Activated T-helper 2 cell treated with anti-CD3 and anti-CD28 coated beads, Interferon-gamma antibody, Interleukin-2, Interleukin-4, amounts not matched to agents 10 μg/mL and 5 μg/mL and 100 μg/mL, durations not matched to agents 14 hours and 24 hours and 36 hours (primary cell): ENCODE measurements at regions not wholly inside any gene's neighbourhood (a gene's known extent, or its start where the extent isn't known, plus 50 kb on each side); places are given as distances from the start of the nearest gene placed in this dataset.
"Not testable (repeated sequence)": the region's sequence is repeated elsewhere in the genome, so short reads cannot be mapped to it uniquely, and the experiment has no call there.

Experiments
- DNase-seq: peaks from one replicate; pipeline ENCODE4 v3.0.0; 2021; ENCODE audit warnings: low spot score
- H3K27ac Mint-ChIP-seq: one replicate; pipeline ENCODE4 v1.8.0; 2021; ENCODE audit warnings: mixed read lengths
- H3K27me3 Mint-ChIP-seq: one replicate; pipeline ENCODE4 v1.8.0; 2021; ENCODE audit warnings: low read depth, mixed read lengths
- H3K36me3 Mint-ChIP-seq: one replicate; pipeline ENCODE4 v1.8.0; 2021; ENCODE audit warnings: low read depth, mixed read lengths
- H3K4me1 Mint-ChIP-seq: one replicate; pipeline ENCODE4 v1.8.0; 2021; ENCODE audit warnings: low read depth, mixed read lengths
- H3K4me3 Mint-ChIP-seq: one replicate; pipeline ENCODE4 v1.8.0; 2021; ENCODE audit warnings: low read depth, mild to moderate bottlenecking, moderate library complexity, mixed read lengths
- H3K9me3 Mint-ChIP-seq: one replicate; pipeline ENCODE4 v1.8.0; 2021; ENCODE audit warnings: mixed read lengths
- intact Hi-C: fragments of 100-400 bp; cut with micrococcal nuclease; formaldehyde crosslinking; loops from one replicate; pipeline ENCODE4 v1.15.1; 2023

- Mint-ChIP-seq H3K36me3 (no peaks in the 10 kb centered on the region), H3K4me3 (no peak overlapping the region), H3K27me3 (no peaks in the 10 kb centered on the region), H3K9me3 (no peaks in the 10 kb centered on the region), H3K27ac (no peak overlapping the region), H3K4me1 (no peaks in the 10 kb centered on the region)
- intact Hi-C loops: no loop called here
- DNase-seq: no peak
Measured at GRCh38 chr7:41445946-41446345, 256.9 kb downstream of the INHBA start.

DNA sequence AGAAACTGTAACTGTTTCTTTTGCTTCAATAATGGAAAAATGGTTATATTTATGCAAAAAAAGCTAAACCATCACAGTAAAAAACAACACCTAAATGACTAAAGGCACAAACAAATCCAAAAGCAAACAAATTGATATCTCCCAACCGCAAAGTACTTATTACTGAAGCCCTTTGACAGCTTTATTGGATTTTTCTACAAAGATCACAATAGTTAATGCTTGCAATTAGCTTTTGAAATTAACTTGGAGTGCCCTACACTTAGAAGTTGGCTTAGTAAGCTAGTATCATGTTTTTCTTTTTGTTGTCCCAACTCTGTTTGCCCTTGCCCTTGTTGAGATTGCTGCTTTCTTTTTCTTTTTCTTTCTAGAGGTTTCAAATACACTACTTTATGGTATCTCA is 257.5 kb downstream of the INHBA start:
- Mint-ChIP-seq H3K27ac (no peak overlapping the region), H3K36me3 (no peaks in the 10 kb centered on the region), H3K27me3 (no peaks in the 10 kb centered on the region), H3K4me1 (no peaks in the 10 kb centered on the region), H3K4me3 (no peak overlapping the region), H3K9me3 (no peaks in the 10 kb centered on the region)
- DNase-seq: no peak
- intact Hi-C loops: no loop called here

GRCh38 chr7:41439515-41439879 is 263.4 kb downstream of the INHBA start:
- Mint-ChIP-seq H3K4me3 (no peak overlapping the region), H3K27ac (no peak overlapping the region), H3K9me3 (peaks cover 23% of the 10 kb centered on the region), H3K27me3 (no peaks in the 10 kb centered on the region), H3K36me3 (no peaks in the 10 kb centered on the region), H3K4me1 (no peaks in the 10 kb centered on the region)
- intact Hi-C loops: no loop called here
- DNase-seq: no peak

GRCh38 chr7:41438705-41439514 is 264.0 kb downstream of the INHBA start:
- Mint-ChIP-seq H3K4me3 (no peak overlapping the region), H3K9me3 (peaks cover 27% of the 10 kb centered on the region), H3K27me3 (no peaks in the 10 kb centered on the region), H3K4me1 (no peaks in the 10 kb centered on the region), H3K27ac (no peak overlapping the region), H3K36me3 (no peaks in the 10 kb centered on the region)
- DNase-seq: no peak
- intact Hi-C loops: no loop called here

GRCh38 chr7:41437257-41438196 is 265.4 kb downstream of the INHBA start:
- no peak for DNase-seq
- Mint-ChIP-seq H3K36me3 (no peaks in the 10 kb centered on the region), H3K9me3 (peaks cover 27% of the 10 kb centered on the region), H3K27me3 (no peaks in the 10 kb centered on the region), H3K27ac (no peak overlapping the region), H3K4me3 (no peak overlapping the region), H3K4me1 (no peaks in the 10 kb centered on the region)
- intact Hi-C loops: no loop called here

GRCh38 chr7:41436139-41436538 is 266.8 kb downstream of the INHBA start:
- Mint-ChIP-seq H3K9me3 (peaks cover 37% of the 10 kb centered on the region), H3K27me3 (no peaks in the 10 kb centered on the region), H3K27ac (no peak overlapping the region), H3K4me1 (no peaks in the 10 kb centered on the region), H3K4me3 (no peak overlapping the region), H3K36me3 (no peaks in the 10 kb centered on the region)
- DNase-seq: no peak
- intact Hi-C loops: no loop called here

DNA sequence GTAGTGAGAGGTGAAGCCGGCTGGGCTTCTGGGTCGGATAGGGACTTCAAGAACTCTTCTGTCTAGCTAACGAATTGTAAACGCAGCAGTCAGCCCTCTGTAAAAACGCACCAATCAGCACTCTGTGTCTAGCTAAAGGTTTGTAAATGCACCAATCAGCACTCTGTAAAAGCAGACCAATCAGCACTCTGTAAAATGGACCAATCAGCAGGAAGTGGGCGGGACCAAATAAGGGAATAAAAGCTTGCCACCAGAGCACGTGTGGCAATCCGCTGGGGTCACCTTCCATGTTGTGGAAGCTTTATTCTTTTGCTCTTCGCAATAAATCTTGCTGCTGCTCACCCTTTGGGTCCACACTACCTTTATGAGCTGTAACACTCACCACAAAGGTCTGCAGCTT is 267.9 kb downstream of the INHBA start:
- intact Hi-C loops, H3K27me3 Mint-ChIP-seq, H3K4me1 Mint-ChIP-seq, H3K4me3 Mint-ChIP-seq, DNase-seq, H3K27ac Mint-ChIP-seq, H3K36me3 Mint-ChIP-seq: not testable (repeated sequence)
- H3K9me3 Mint-ChIP-seq: peaks cover 37% of the 10 kb centered on the region

GRCh38 chr7:41431671-41432070 is 271.2 kb downstream of the INHBA start:
- Mint-ChIP-seq H3K27me3 (no peaks in the 10 kb centered on the region), H3K9me3 (peaks cover 24% of the 10 kb centered on the region), H3K4me1 (no peaks in the 10 kb centered on the region), H3K27ac (no peak overlapping the region), H3K36me3 (no peaks in the 10 kb centered on the region), H3K4me3 (no peak overlapping the region)
- intact Hi-C loops: no loop called here
- no peak for DNase-seq

DNA sequence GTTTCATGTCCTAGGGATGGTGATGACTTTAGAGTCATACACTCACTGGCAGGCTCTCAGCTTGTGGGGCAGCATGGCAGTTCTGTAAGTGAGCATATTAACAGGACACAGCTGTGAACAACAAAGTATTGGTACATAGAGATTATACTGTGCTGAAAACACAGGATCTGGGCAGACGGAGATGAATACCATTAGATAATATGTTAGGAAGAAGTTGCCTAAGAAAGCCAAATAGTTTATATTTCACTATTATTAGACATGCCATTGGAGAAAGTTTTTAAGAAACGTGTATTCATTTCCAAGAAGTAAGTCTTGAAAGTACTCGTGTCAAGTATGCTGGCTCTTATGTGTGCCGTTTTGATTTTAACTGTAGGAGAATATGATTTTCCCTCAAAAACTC is 274.5 kb downstream of the INHBA start:
- intact Hi-C loops: no loop called here
- Mint-ChIP-seq H3K27ac (no peak overlapping the region), H3K27me3 (no peaks in the 10 kb centered on the region), H3K4me3 (no peak overlapping the region), H3K4me1 (no peaks in the 10 kb centered on the region), H3K36me3 (no peaks in the 10 kb centered on the region), H3K9me3 (peaks cover 10% of the 10 kb centered on the region)
- DNase-seq: no peak

- H3K4me1 Mint-ChIP-seq: no peaks in the 10 kb centered on the region
- H3K4me3 Mint-ChIP-seq: no peak overlapping the region
- H3K9me3 Mint-ChIP-seq: no peaks in the 10 kb centered on the region
- H3K36me3 Mint-ChIP-seq: no peaks in the 10 kb centered on the region
- no peaks in the 10 kb centered on the region for H3K27me3 Mint-ChIP-seq
- H3K27ac Mint-ChIP-seq: no peak overlapping the region
- intact Hi-C loops: no loop called here
- no peak for DNase-seq
Measured at GRCh38 chr7:41425926-41426325, 277.0 kb downstream of the INHBA start.

GRCh38 chr7:41421056-41421455 is 281.8 kb downstream of the INHBA start:
- no peak for DNase-seq
- Mint-ChIP-seq H3K4me1 (no peaks in the 10 kb centered on the region), H3K4me3 (no peak overlapping the region), H3K36me3 (no peaks in the 10 kb centered on the region), H3K27me3 (no peaks in the 10 kb centered on the region), H3K27ac (no peak overlapping the region), H3K9me3 (peaks cover 8% of the 10 kb centered on the region)
- intact Hi-C loops: no loop called here

GRCh38 chr7:41420421-41420820 is 282.5 kb downstream of the INHBA start:
- intact Hi-C loops: no loop called here
- H3K4me1 Mint-ChIP-seq: no peaks in the 10 kb centered on the region
- no peak overlapping the region for H3K27ac Mint-ChIP-seq
- no peaks in the 10 kb centered on the region for H3K36me3 Mint-ChIP-seq
- DNase-seq: no peak
- no peak overlapping the region for H3K4me3 Mint-ChIP-seq
- peaks cover 9% of the 10 kb centered on the region for H3K9me3 Mint-ChIP-seq
- no peaks in the 10 kb centered on the region for H3K27me3 Mint-ChIP-seq

GRCh38 chr7:41418337-41418736 is 284.6 kb downstream of the INHBA start:
- intact Hi-C loops: no loop called here
- Mint-ChIP-seq H3K36me3 (no peaks in the 10 kb centered on the region), H3K9me3 (peaks cover 13% of the 10 kb centered on the region), H3K4me1 (no peaks in the 10 kb centered on the region), H3K4me3 (no peak overlapping the region), H3K27me3 (no peaks in the 10 kb centered on the region), H3K27ac (no peak overlapping the region)
- DNase-seq: no peak
